Activated naive CD4-positive, alpha-beta T cell treated with anti-CD3 and anti-CD28 coated beads for 36 hours (primary cell): ENCODE measurements at regions not wholly inside any gene's neighbourhood (a gene's known extent, or its start where the extent isn't known, plus 50 kb on each side); places are given as distances from the start of the nearest gene placed in this dataset.

Experiments
- CTCF ChIA-PET: fragments of 350-600 bp; sonication (Branson Sonifier 250); formaldehyde crosslinking; loops from one replicate; lab custom pipeline; 2021; ENCODE audit warnings: antibody characterized with exemption; lab: Charles Lee
- DNase-seq: peaks from one replicate; pipeline ENCODE4 v3.0.0-alpha.2; 2020
- H3K27ac Mint-ChIP-seq: one replicate; pipeline ENCODE4 v1.8.0; 2021; ENCODE audit warnings: mild to moderate bottlenecking, mixed read lengths
- H3K27me3 Mint-ChIP-seq: one replicate; pipeline ENCODE4 v1.8.0; 2021; ENCODE audit warnings: low read depth, mixed read lengths
- H3K36me3 Mint-ChIP-seq: one replicate; pipeline ENCODE4 v1.8.0; 2021; ENCODE audit warnings: low read depth, mixed read lengths
- H3K4me1 Mint-ChIP-seq: one replicate; pipeline ENCODE4 v1.8.0; 2021; ENCODE audit warnings: low read depth, mixed read lengths
- H3K4me3 Mint-ChIP-seq: one replicate; pipeline ENCODE4 v1.8.0; 2021; ENCODE audit warnings: mild to moderate bottlenecking, moderate library complexity, mixed read lengths
- H3K9me3 Mint-ChIP-seq: one replicate; pipeline ENCODE4 v1.8.0; 2021; ENCODE audit warnings: mixed read lengths
- intact Hi-C: fragments of 100-400 bp; cut with micrococcal nuclease; formaldehyde crosslinking; loops from one replicate; pipeline ENCODE4 v1.15.1; 2023

DNA sequence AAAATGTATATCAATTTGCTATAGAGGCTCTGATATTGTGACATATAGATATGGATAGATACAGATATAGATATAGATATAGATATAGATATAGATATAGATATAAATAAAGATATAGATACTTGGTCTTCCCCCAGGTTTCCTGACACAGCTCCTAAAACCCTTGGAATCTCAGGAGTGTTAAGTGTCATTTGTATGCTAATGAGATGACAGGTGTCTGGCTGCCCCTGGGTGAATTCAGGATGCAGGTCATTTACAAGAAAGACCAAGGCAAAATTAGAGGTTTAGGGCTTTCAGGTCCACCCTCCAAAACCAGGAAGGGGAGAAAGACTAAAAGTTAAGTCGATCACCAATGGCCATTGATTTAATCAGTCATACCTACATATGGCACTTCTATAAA is 1034.8 kb downstream of the PDHA2 start:
- Mint-ChIP-seq H3K27ac (no peak overlapping the region), H3K9me3 (peaks cover 5% of the 10 kb centered on the region), H3K36me3 (no peaks in the 10 kb centered on the region), H3K27me3 (no peaks in the 10 kb centered on the region), H3K4me3 (no peak overlapping the region), H3K4me1 (no peaks in the 10 kb centered on the region)
- DNase-seq, result no peak
- intact Hi-C loops, result no loop called here
- CTCF ChIA-PET, result no interaction called here

DNA sequence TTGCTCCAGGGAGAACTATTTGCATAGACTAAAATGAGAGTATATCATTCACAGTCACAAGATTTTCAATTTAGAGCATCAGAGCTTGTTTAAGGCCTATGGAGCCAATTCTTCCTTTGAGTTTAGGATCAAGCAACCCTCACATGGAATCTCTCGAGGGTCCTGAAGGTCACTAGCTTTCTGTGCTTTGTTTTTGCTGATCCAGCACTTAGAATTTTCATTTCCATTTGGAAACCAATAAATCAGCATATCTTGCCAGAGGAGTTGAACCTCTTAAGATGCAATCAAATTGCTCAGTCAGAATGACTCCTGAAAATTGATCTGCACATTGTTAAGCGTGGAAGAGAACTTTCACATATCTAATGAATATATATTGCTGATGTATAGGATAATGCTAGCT is 1039.6 kb downstream of the PDHA2 start:
- Mint-ChIP-seq H3K27me3 (no peaks in the 10 kb centered on the region), H3K9me3 (peaks cover 5% of the 10 kb centered on the region), H3K4me3 (no peak overlapping the region), H3K4me1 (no peaks in the 10 kb centered on the region), H3K36me3 (no peaks in the 10 kb centered on the region), H3K27ac (no peak overlapping the region)
- CTCF ChIA-PET, result interaction anchor here (0.5 kb wide), 1 partner anchor 247 kb away, joined by 3 read pairs; no protein-coding TSS in a partner anchor
- no peak for DNase-seq
- intact Hi-C loops, result no loop called here

DNA sequence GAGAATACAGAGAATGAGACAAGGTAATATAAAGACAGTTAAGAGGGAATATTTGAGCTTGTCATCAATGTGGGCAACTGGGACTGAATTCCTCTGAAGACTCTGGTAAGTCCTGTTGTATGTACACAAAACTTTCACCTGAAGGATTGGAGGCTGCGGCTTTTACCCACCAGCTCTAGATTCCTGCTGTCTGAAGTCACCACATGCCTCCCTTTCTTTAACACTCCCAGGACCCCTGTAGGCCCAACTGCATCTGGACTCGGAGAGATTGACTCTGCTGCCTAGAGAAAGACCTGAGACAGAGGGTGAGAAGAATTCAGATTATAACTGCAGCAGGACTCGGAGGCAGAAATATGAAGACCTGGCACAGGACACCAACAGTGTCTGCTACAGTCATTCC is 1048.0 kb downstream of the PDHA2 start:
- H3K27ac Mint-ChIP-seq, result no peak overlapping the region
- CTCF ChIA-PET, result no interaction called here
- no peaks in the 10 kb centered on the region for H3K9me3 Mint-ChIP-seq
- no peak for DNase-seq
- no peaks in the 10 kb centered on the region for H3K36me3 Mint-ChIP-seq
- intact Hi-C loops, result no loop called here
- no peak overlapping the region for H3K4me3 Mint-ChIP-seq
- no peaks in the 10 kb centered on the region for H3K27me3 Mint-ChIP-seq
- no peaks in the 10 kb centered on the region for H3K4me1 Mint-ChIP-seq

DNA sequence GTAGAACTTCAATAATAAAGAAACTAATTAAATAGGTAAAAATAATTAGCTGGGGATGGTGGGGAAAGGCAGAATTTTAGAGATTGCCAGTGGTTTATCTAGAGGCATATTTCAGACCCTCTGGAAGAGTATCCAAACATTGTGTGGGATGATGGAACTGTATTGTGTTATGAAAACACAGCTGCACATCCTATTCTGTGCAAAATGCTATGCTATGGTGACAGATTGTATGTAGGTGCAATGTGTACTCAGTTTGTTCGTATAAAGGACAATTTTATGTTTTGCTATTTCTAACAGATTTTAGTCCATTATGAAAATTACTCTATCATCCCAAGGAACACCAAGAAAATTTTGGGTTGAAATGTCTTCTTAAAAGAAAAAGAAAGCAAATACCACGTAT is 1054.7 kb downstream of the PDHA2 start:
- Mint-ChIP-seq H3K4me3 (no peak overlapping the region), H3K36me3 (no peaks in the 10 kb centered on the region), H3K27ac (no peak overlapping the region), H3K27me3 (no peaks in the 10 kb centered on the region), H3K4me1 (no peaks in the 10 kb centered on the region), H3K9me3 (peaks cover 2% of the 10 kb centered on the region)
- CTCF ChIA-PET, result no interaction called here
- intact Hi-C loops, result no loop called here
- DNase-seq, result no peak

DNA sequence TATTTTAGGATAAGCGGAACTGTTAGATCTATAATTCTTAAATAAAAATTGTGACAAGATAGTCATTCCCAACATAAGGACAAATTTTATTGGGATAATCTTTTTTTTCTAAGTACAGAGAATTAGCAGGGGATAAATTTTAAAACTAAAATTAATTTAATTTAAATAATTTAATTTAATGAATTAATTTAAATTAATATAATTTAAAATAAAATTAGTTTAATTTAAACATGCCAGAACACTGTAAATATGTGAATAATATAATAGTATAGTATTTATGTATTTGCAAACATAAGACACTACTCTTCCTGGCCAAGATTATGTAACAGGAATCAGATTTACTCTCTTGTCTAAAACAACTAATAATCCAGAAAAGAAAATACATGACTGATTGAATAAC is 1055.9 kb downstream of the PDHA2 start:
- H3K27ac Mint-ChIP-seq, result no peak overlapping the region
- no peaks in the 10 kb centered on the region for H3K36me3 Mint-ChIP-seq
- H3K9me3 Mint-ChIP-seq, result peaks cover 2% of the 10 kb centered on the region
- H3K4me1 Mint-ChIP-seq, result no peaks in the 10 kb centered on the region
- H3K27me3 Mint-ChIP-seq, result no peaks in the 10 kb centered on the region
- no peak overlapping the region for H3K4me3 Mint-ChIP-seq
- CTCF ChIA-PET, result no interaction called here
- intact Hi-C loops, result no loop called here
- no peak for DNase-seq

DNA sequence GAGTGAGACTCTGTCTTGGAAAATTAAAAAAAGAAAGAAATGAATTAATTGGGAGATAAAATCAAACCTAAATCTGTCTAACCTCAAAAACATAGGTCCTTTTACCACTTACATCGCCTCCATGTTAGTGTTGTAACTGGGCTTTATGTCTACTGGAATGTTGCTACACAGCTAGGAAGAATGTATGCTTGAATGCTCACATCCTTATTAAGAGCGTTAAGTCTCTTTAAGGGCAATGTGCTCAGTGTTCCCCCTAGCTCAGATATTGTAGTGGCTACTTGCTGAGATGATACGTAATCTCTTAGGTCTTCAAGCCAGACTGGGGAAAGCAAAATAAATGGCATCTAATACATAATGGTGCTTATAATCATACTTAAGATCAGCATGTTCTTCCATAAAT is 1072.8 kb downstream of the PDHA2 start:
- H3K27me3 Mint-ChIP-seq, result no peaks in the 10 kb centered on the region
- H3K27ac Mint-ChIP-seq, result no peak overlapping the region
- no peak for DNase-seq
- no peaks in the 10 kb centered on the region for H3K4me1 Mint-ChIP-seq
- peaks cover 3% of the 10 kb centered on the region for H3K9me3 Mint-ChIP-seq
- H3K36me3 Mint-ChIP-seq, result no peaks in the 10 kb centered on the region
- intact Hi-C loops, result no loop called here
- H3K4me3 Mint-ChIP-seq, result no peak overlapping the region
- CTCF ChIA-PET, result no interaction called here

DNA sequence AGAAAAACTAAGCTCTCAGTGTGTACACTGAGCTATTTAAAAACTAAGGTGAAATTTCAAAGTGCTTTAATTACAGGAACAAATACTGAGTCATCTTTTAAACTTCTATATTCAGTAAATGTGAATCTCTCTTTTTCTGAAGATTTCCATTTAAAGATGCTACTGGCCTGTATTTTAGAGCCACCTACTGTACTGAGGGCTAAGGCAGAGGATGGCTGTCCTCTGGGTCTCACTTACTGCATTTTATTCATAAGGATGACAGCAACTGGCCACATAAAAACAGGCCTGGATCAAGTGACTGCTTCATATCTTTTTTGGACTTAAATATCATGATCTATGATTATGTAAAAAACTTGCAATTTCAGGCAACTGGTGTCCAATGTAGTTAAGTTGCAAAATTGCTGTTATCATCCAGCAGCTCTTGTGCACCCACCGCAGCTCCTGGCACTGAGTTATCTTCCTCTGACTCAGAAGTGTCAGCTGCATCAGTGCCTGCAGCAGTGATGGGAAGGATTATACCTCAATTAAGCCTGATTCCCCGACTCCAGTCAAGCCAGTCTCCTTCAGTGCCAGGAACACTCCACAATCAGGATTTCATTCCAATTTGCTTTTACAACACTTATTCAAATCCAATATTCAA is 1073.7 kb downstream of the PDHA2 start:
- CTCF ChIA-PET, result no interaction called here
- H3K4me3 Mint-ChIP-seq, result no peak overlapping the region
- H3K9me3 Mint-ChIP-seq, result no peaks in the 10 kb centered on the region
- intact Hi-C loops, result no loop called here
- no peaks in the 10 kb centered on the region for H3K27me3 Mint-ChIP-seq
- H3K4me1 Mint-ChIP-seq, result no peaks in the 10 kb centered on the region
- no peaks in the 10 kb centered on the region for H3K36me3 Mint-ChIP-seq
- DNase-seq, result no peak
- H3K27ac Mint-ChIP-seq, result no peak overlapping the region

DNA sequence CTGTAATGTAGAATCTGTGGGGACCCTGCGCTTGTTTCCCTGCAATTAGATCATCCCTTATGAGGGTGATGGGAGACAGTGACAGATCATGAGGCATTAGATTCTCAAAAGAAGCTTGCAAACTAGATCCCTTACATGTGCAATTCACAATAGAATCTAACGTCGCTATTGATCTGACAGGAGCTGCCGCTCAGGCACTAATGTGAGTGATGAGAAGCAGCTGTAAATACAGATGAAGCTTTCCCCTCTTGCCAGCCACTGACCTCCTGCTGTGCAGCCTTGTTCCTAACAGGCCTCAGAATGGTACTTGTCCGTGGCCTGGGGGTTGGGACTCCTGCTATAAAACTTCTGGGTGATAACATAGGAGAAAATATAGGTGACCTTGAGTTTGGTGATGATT is 1076.8 kb downstream of the PDHA2 start:
- Mint-ChIP-seq H3K4me3 (no peak overlapping the region), H3K36me3 (no peaks in the 10 kb centered on the region), H3K4me1 (no peaks in the 10 kb centered on the region), H3K27me3 (no peaks in the 10 kb centered on the region), H3K9me3 (peaks cover 12% of the 10 kb centered on the region), H3K27ac (no peak overlapping the region)
- intact Hi-C loops, result no loop called here
- no peak for DNase-seq
- CTCF ChIA-PET, result no interaction called here

DNA sequence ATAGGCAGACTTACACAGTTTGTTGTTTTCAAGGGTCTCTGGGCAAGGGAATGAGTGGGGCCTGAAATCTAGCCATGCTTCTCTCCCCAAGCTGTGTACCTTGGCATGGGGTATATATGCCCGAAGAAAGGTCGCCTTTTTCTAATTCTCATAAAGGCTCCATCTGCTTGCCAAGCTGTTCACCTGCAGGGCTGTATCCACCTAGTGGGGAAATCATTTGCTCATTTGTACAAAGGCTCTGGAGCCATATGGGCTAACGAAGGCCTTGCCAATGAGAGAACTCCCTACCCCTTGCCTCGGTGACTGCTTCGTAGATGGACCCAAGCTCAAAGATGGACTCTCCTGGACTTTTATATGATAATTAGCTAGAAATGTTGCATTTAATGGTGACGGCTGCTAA is 1097.0 kb downstream of the PDHA2 start:
- Mint-ChIP-seq H3K4me1 (no peaks in the 10 kb centered on the region), H3K4me3 (no peak overlapping the region), H3K9me3 (no peaks in the 10 kb centered on the region), H3K36me3 (no peaks in the 10 kb centered on the region), H3K27me3 (no peaks in the 10 kb centered on the region), H3K27ac (no peak overlapping the region)
- intact Hi-C loops, result no loop called here
- CTCF ChIA-PET, result no interaction called here
- no peak for DNase-seq

DNA sequence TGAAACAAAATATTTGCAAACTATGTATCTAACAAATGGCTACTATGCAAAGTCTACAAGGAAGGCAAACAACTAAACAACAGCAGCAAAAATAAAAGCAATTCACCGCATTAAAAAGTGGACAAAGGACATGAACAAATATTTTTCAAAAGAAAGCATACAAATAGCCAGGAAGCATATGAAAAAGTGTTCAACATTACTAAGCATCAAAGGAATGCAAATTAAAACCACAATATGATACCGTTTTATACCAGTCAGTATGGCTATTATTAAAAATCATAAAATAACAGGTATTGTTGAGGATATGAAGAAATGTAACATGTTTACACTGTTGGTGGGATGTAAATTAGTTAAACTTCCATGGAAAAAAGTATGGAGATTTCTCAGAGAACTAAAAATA is 1106.7 kb downstream of the PDHA2 start:
- no peaks in the 10 kb centered on the region for H3K4me1 Mint-ChIP-seq
- H3K27ac Mint-ChIP-seq, result no peak overlapping the region
- intact Hi-C loops, result no loop called here
- CTCF ChIA-PET, result no interaction called here
- no peaks in the 10 kb centered on the region for H3K9me3 Mint-ChIP-seq
- DNase-seq, result no peak
- no peaks in the 10 kb centered on the region for H3K36me3 Mint-ChIP-seq
- H3K27me3 Mint-ChIP-seq, result no peaks in the 10 kb centered on the region
- no peak overlapping the region for H3K4me3 Mint-ChIP-seq

DNA sequence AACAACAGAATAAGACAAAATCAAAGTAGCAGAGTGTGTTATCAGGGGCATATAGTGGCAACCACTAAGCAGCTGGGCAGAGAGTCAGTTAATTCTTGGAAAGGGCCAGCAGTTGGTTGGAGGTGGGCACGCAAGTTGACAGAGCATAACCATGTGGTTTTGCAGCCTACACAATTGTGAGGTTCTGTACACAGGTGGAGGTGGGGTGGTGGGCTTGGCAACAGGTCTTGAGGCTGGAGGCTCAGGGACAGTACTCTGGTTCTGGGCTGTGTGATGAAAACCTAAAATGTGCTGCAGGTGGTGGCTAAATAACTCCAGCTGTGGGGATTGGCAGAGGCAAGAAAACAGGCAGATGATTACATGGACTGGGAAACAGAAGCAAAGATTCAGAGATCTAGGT is 1112.7 kb downstream of the PDHA2 start:
- Mint-ChIP-seq H3K27me3 (no peaks in the 10 kb centered on the region), H3K4me3 (no peak overlapping the region), H3K9me3 (peaks cover 3% of the 10 kb centered on the region), H3K36me3 (no peaks in the 10 kb centered on the region), H3K4me1 (no peaks in the 10 kb centered on the region), H3K27ac (no peak overlapping the region)
- intact Hi-C loops, result no loop called here
- DNase-seq, result no peak
- CTCF ChIA-PET, result no interaction called here

DNA sequence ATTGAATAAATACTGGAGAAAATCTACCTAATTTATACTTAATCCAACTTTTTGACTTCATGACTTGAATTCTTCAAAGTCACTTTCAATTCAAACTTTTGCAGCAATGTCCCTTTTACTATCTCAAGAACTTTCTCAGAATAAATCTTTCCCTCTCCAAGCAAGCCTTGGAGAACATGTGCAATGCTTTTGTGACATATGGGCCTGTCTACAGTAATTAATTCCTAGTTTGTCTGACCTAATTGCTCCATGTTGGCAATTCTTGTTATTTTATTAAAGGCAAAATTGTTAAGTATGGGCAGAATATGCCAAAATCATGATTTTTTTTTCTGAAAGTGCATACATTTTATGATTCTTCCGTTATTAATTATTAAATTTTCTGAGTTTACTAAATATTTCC is 1115.3 kb downstream of the PDHA2 start:
- intact Hi-C loops, result no loop called here
- no peak overlapping the region for H3K27ac Mint-ChIP-seq
- H3K4me3 Mint-ChIP-seq, result no peak overlapping the region
- H3K4me1 Mint-ChIP-seq, result no peaks in the 10 kb centered on the region
- H3K9me3 Mint-ChIP-seq, result peaks cover 3% of the 10 kb centered on the region
- H3K36me3 Mint-ChIP-seq, result no peaks in the 10 kb centered on the region
- DNase-seq, result no peak
- no peaks in the 10 kb centered on the region for H3K27me3 Mint-ChIP-seq
- CTCF ChIA-PET, result no interaction called here

DNA sequence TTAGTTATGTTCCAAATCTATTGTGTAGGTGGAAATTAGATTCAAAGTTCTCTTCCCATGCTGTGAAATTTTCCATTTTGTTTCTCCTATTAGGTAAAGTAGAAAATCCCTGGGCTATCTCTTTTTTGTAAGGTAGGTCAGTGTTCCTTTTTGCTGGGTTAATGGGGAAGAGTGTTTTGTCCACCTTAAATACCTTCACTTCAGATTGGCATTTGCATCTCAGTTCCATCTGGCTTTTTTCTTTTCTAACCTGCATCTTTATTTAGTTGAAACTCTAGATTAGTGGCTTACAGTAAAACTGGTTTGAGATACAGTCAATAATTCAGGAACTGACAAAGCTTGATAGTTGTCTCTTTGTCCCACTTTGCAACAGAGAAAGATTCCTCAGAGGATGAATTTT is 1115.8 kb downstream of the PDHA2 start:
- Mint-ChIP-seq H3K27me3 (no peaks in the 10 kb centered on the region), H3K4me3 (no peak overlapping the region), H3K9me3 (peaks cover 3% of the 10 kb centered on the region), H3K27ac (no peak overlapping the region), H3K4me1 (no peaks in the 10 kb centered on the region), H3K36me3 (no peaks in the 10 kb centered on the region)
- no peak for DNase-seq
- intact Hi-C loops, result no loop called here
- CTCF ChIA-PET, result no interaction called here
